GM18870 (cell line): ENCODE measurements at regions not wholly inside any gene's neighbourhood (a gene's known extent, or its start where the extent isn't known, plus 50 kb on each side); places are given as distances from the start of the nearest gene placed in this dataset.
"Not testable (repeated sequence)": the region's sequence is repeated elsewhere in the genome, so short reads cannot be mapped to it uniquely, and the experiment has no call there.

Experiments
- ATAC-seq: cut with Tn5 transposase; IDR thresholded peaks from one replicate; pipeline ENCODE4 v1.9.1; 2021; ENCODE audit warnings: moderate library complexity; ENCODE audit not compliant: unreplicated experiment

DNA sequence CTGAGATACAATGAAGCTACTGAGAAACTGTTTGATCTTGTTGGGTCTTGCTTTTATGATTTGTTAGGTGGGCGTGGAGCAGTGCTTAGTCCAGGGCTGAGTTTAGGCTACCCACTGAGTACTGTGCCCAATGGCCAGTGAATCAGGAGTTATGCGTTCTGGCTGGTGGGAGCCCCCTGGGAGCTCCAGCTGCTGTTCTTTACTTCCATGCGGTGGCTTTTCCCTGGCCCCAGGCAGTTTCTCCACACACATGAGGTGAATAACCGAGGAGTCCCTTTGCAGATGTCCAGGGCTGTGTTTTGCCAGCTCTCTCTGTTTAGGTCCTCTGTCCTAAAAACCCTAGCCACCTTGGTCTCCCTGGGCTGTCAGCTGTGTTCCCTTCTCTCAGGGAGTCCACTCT is 106.5 kb downstream of the KLF13 start:
- ATAC-seq, result no peak

DNA sequence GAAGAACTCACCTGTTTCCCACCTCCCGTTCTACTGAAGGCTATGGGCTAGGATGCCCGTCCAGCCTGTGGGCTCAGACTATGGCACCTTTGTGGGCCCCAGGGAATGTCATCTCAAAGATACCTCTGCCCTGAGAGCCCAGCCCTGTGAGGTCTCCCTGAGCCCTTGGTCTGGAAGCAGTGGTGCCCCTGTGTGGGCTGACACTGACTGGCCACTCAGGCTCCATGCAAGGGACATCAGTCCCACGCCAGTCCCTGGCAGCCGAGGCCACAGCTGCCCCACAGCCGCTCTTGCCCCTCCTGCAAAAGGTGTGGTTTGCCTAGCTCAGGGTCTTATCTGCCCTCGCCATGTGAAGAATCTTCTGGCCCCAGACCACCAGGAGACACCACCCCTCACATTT is 106.9 kb downstream of the KLF13 start:
- ATAC-seq, result no peak

DNA sequence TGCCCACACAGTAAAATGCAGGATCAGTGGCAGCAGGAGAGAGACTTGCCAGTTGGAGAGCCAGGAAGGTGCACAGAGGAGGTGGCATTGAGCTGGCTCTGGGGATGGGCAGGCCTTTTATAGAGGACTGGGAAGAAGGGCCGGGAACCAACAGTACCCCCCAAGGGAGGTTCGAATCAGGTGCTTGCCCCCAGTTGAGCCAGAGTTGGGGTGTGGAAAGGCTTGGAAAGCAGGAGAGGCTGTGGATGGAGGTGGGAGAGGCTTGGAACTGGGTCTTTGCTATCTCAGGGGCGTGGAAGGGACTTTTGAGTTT is 107.6 kb downstream of the KLF13 start:
- no peak for ATAC-seq

DNA sequence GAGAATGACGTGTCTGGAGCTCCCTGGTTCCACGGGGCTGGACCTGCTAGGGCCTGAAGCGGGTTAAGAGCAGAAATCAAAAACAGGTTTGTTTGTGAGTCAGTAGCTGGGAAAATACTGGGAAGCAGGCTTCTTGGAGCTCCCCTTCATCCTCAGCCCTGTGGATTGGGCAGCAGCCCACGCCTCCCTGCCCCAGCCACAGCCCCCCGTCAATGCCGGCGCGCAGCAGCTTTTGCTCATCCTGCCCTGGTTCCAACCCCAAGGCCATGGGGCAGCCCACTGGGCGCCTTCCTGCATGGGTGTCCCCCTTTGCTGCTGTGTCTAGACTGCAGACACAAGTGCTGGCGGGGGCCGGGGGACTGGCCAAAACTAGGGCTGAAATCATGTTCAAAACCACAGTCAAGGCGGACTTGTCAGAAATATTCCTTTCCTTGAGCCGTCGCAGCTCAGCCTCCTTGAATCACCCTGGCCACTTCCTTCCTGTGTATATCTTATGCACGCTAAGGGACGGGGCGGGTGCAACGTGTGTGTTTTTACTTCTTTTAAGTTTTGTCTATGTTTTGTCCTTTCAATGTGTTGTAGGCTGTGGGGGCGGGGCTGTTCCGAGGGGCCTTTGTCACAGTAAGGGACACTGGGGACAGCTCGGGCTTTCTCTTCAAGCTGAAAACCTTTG is 108.1 kb downstream of the KLF13 start:
- ATAC-seq, result peak; percentile 43

DNA sequence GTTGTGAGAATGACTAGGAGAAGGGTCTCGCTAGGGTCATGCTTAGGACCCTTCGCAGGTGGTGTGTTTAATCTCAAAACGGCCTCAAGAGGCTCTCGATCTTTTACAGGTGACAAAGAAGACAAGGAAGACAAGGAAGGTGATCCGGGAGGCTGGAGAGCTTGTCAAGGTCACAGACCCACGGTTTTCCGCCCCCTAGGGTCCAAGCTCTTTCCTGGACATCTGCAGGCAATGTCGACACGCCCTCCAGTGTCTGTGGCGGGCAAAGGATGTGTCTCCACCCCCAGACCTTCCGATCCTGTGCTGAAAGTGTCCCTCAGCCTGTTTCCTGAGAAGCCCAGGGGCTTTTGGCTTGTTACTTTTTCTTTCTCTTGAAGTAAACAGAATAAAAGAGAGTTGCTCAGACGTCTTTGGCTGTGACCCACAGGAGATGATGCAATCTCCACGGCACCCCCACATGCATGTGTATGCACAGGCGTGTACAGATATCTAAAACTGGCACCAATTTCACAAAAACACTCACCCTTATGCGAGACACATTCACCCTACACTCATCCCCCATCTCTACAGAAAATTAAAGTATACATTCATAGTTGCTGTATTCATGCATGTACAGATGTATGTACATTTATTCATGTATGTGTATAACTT is 108.8 kb downstream of the KLF13 start:
- ATAC-seq, result peak; percentile 56

DNA sequence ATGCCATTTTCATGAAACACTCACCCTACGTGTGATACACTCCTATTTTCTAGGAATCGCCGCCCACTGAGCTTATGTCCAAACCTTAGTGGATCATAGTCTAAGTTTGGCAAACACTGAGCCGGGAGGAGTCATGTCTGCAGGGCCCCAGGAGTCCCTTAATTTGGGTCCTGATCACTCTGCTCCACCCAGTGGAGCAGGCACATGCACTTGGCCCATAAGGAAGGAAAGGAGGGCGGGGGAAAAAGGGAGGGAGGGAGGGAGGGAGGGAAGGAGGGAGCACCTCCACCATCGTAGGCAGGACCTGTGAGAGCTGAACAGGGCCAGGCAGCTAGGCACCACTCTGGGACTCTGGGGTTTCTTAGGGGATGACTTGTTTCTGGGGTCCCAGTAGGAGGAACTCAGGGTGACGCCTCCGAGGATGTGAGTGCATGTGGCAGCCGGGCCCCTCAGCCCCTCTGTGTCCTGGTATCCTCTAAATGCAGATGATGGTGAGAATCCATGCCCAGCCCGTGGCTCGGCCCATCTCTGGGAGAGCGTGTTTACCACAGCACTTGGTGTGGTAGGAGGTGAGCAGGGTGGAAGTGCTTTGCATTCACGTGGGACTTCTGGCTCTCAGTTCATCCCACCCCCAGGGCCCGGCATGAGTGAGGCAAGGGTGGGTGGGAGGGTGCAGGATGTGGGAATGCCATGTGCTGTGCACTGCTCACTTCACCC is 109.4 kb downstream of the KLF13 start:
- ATAC-seq, result no peak

DNA sequence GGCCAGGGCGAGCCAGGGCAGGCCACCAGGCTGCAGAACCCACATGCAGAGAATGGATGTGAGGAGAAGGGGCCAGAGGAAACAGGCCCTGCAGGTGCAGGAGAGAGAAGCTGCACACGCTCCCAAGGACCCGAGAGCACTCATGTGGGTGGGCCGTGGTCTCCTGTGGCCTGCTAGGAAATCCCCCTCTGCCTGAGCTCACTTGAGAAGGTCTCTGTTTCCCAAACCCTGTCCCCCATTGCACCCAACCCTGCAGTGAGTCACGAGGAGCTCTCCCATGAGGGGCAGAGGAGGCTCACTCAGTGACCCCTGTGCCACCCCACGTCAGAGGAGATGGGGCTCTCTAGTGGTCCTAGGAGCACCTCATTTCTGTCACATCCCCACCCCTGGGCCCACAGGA is 111.1 kb downstream of the KLF13 start:
- peak; percentile 27 for ATAC-seq

DNA sequence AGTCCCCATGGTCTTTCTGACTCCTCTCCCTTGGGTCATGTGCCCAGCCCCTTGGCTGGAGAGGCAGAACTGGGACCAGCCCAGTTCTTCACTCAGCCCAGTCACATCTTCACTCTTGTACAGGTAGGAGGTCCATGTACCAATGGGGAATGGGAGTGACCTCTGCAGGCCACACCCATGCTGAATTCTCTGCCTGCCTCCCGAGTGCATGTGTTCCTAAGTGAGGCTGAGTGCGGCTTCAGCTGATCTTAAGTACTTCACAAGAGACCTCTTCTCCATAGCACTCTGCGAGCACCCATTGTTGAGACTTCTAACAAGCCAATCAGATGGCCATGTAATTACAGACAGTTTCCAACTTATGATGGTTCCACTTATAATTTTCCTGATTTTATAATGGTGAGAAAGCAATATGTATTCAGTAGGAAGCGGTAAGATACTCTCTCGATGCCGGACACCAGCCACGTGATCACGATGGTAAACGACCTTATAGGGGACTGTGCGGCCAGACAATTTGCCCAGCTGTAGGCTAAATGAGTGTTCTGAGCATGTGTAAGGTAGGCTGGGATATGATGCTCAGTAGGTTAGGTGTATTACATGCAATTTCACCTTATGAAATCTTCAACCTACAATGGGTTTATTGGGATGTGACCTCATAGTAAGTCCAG is 112.1 kb downstream of the KLF13 start:
- no peak for ATAC-seq

DNA sequence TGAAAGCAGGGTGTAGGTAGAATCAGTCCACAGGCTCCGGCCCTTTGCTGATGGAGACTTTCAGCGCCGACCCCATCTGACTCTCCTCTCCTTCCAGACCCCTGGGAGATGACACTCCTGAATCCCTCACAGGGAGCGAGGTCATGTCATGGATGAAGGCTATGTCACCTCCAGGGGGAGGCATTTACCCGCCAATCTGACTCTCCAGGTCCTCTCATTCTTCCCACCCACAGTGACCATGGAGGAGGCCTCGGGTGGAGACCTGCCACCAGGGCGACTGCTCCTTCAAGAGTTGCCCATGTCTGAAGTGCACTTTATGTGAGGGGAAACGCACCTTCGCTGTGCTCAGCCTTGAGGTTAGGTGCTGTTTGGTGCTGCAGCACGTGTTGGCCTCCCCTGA is 112.7 kb downstream of the KLF13 start:
- ATAC-seq, result no peak

DNA sequence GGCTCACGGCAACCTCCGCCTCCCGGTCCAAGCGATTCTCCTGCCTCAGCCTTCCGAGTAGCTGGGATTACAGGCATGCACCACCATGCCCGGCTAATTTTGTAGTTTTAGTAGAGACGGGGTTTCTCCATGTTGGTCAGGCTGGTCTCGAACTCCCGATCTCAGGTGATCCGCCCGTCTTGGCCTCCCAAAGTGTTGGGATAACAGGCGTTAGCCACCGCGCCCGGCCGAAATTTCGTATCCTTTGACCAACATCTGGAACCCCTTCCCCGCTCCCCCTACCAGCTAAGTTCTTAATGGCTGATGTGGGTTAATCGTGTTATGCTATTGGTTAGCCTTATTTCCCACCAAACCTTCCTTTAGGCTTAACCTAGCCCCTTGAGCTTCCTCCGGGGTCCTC is 113.6 kb downstream of the KLF13 start:
- not testable (repeated sequence) for ATAC-seq

GRCh38 chr15:31440754-31441311 is 114.2 kb downstream of the KLF13 start:
- no peak for ATAC-seq

DNA sequence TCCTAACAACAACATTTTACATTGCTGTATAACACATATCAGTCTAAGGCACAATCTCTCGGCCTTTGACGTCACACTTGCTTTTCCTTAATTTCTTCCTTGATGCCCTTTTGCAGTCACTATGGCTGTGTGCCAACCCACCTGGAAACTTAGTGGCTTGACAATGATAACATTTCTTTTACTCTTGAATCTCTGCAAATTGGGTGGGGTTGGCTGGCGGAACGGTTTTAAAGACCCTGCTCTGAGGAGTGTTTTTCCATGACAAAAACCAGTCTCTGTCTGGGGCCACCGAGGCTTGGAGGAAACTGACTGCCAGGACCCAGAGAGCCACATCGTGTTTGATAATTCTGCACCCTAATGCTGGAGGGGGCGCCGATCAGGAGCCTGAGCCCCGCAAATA is 115.6 kb downstream of the KLF13 start:
- no peak for ATAC-seq

DNA sequence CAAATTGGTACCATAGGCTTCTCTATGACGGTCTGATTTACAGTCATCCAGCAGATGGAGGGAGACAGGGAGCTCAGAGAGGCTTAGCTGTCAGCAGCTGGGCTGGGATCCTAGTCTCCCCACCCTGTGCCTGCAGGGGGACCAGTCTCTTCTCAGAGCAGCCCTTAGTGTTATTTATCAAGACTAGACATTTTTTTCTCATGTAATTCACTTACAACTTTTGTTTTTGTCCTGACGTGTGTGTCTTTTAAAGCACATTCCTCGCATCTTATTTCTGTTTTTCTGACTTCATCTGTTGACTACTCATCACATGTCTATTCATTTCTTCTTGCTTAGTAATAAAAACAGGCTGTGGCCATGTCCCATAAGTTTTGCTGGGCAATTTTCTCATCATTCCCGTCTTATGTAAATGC is 116.1 kb downstream of the KLF13 start:
- no peak for ATAC-seq

- ATAC-seq, result no peak
Observed at GRCh38 chr15:31444844-31445243, 118.2 kb downstream of the KLF13 start.

DNA sequence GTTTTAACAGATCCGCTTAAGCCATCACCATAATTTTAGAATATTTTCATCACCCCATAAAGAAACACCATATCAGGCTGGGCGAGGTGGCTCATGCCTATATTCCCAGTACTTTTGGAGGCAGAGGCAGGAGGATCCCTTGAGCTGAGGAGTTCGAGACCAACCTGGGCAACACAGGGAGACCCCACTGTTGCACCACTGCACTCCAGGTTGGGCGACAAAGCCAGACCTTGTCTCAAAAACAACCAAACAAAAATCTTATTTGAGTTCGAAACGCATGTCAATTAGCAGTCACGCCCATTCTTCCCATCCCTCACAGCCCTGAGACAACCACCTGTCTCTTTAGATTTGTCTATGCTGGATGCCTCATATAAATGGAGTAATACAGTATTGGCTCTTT is 119.9 kb downstream of the KLF13 start:
- ATAC-seq, result no peak

- ATAC-seq, result no peak
Observed at GRCh38 chr15:31447931-31448634, 121.4 kb downstream of the KLF13 start.

- ATAC-seq, result no peak
Observed at GRCh38 chr15:31448635-31448979, 122.0 kb downstream of the KLF13 start.

DNA sequence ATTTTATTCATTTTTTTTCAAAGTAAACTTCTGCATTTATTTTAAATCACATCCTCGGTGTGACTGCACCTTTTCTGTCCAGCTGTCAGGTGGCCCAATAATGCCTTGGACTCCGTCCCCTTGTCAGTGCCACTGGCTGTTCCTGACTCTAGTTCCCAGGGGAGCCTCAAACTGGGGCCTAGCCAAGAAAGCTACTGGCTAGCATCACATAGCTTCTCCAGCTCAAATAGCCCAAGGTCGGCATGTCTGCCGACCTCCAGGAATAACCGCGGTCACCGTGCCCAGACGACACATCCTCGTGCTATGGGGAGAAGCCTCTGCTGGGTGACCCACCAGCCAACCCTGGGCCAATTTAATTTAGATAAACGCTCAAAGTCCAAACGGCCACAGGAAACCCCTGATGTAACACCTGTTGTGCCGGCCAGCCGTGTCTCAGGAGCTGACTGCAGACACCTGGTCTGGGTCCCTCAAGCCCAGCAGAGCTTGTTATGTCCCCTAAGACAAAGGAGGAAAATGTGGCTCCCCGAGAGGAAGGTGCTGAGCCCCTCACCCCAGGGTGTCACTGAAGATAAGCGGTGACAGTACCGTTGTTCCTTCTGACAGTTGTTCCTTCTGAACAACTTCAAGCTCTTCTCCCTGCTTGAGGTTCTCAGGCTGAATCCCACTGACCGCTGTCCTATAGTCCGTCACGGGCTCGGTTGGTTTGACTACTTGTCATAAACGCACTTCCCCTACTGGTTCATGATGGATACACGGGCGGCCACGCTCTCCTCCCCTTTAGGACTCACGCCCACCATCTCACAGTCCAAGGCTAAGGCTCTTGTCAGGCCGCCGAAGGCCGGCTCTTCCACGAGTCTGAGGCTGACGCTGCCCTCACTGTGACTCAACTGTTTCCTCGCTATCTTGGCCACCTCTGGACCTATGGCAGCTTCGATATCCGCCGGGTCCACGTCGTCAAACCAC is 126.2 kb downstream of the KLF13 start:
- no peak for ATAC-seq

GRCh38 chr15:31453558-31454318 is 127.1 kb downstream of the KLF13 start:
- no peak for ATAC-seq
